ENCODE measurements at regions not wholly inside any gene's neighbourhood (a gene's known extent, or its start where the extent isn't known, plus 50 kb on each side); places are given as distances from the start of the nearest gene placed in this dataset.

- no peak for DNase-seq
Measured at GRCh38 chr3:117536006-117536405, 826.4 kb downstream of the TUSC7 start.

GRCh38 chr3:117537949-117538348, 828.4 kb downstream of the TUSC7 start:
- DNase-seq = no peak

- no peak for DNase-seq
Measured at GRCh38 chr3:117539729-117540128, 830.1 kb downstream of the TUSC7 start.

GRCh38 chr3:117540597-117540996, 831.0 kb downstream of the TUSC7 start:
- no peak for DNase-seq

- no peak for DNase-seq
Measured at GRCh38 chr3:117541721-117542120, 832.1 kb downstream of the TUSC7 start.

- no peak for DNase-seq
Measured at GRCh38 chr3:117543521-117543920, 833.9 kb downstream of the TUSC7 start.

GRCh38 chr3:117545484-117545883, 835.9 kb downstream of the TUSC7 start:
- DNase-seq = no peak

- no peak for DNase-seq
Measured at GRCh38 chr3:117547956-117548550, 838.5 kb downstream of the TUSC7 start.

GRCh38 chr3:117548600-117548999, 839.0 kb downstream of the TUSC7 start:
- DNase-seq = no peak

GRCh38 chr3:117549716-117550115, 840.1 kb downstream of the TUSC7 start:
- no peak for DNase-seq

GRCh38 chr3:117550766-117551165, 841.2 kb downstream of the TUSC7 start:
- DNase-seq = no peak

- DNase-seq = no peak
Measured at GRCh38 chr3:117553461-117553860, 843.9 kb downstream of the TUSC7 start.

GRCh38 chr3:117556646-117557407, 847.2 kb downstream of the TUSC7 start:
- no peak for DNase-seq

GRCh38 chr3:117557464-117558090, 848.0 kb downstream of the TUSC7 start:
- DNase-seq = no peak

GRCh38 chr3:117558681-117559080, 849.1 kb downstream of the TUSC7 start:
- no peak for DNase-seq

- DNase-seq = no peak
Measured at GRCh38 chr3:117562000-117562399, 852.4 kb downstream of the TUSC7 start.

- no peak for DNase-seq
Measured at GRCh38 chr3:117563063-117563462, 853.5 kb downstream of the TUSC7 start.

- no peak for DNase-seq
Measured at GRCh38 chr3:117565777-117566176, 856.2 kb downstream of the TUSC7 start.

- DNase-seq = no peak
Measured at GRCh38 chr3:117566926-117567325, 857.3 kb downstream of the TUSC7 start.

GRCh38 chr3:117567382-117567781, 857.8 kb downstream of the TUSC7 start:
- DNase-seq = no peak

- no peak for DNase-seq
Measured at GRCh38 chr3:117567906-117568305, 858.3 kb downstream of the TUSC7 start.

GRCh38 chr3:117572786-117573185, 863.2 kb downstream of the TUSC7 start:
- DNase-seq = no peak

- no peak for DNase-seq
Measured at GRCh38 chr3:117580806-117581205, 871.2 kb downstream of the TUSC7 start.

GRCh38 chr3:117586161-117586560, 876.6 kb downstream of the TUSC7 start:
- no peak for DNase-seq

Measured in SW 1271 (cell line).